Heart left ventricle (tissue), 16 donors: ENCODE measurements at regions not wholly inside any gene's neighbourhood (a gene's known extent, or its start where the extent isn't known, plus 50 kb on each side); places are given as distances from the start of the nearest gene placed in this dataset.
A peak's percentile ranks its signal among the peaks of the same experiment; 100 is the strongest.
"Not testable (repeated sequence)": the region's sequence is repeated elsewhere in the genome, so short reads cannot be mapped to it uniquely, and the experiment has no call there.

ENCODE experiments used
- ATAC-seq, 4 donors: fragments of 200-7000 bp; cut with Tn5 transposase; one replicate each; pipeline ENCODE4 v1.9.1; 2020 to 2022; ENCODE audit warnings: moderate library complexity in 4 of 4, mild to moderate bottlenecking in 3 of 4, moderate number of reproducible peaks in 1 of 4
- DNase-seq, 5 donors: peaks; one replicate each; pipeline ENCODE4 v3.0.0-alpha.2; 2020
- H3K27ac ChIP-seq, 12 donors: fragments of 200-600 bp; sonication (generic) in 4 of 12; one replicate each; pipeline versions ENCODE4 v1.5.0 to v1.8.0; 2016 to 2022; ENCODE audit warnings: mild to moderate bottlenecking in 2 of 12
- H3K27me3 ChIP-seq, 9 donors: fragments of 200-600 bp; sonication (generic) in 2 of 9; one replicate each; pipeline versions ENCODE4 v1.5.1 to v1.8.0; 2016 to 2022; ENCODE audit warnings: mild to moderate bottlenecking in 3 of 9
- H3K36me3 ChIP-seq, 9 donors: fragments of 200-600 bp; sonication (generic) in 2 of 9; one replicate each; pipeline versions ENCODE4 v1.5.0 to v1.8.0; 2018 to 2022; ENCODE audit warnings: mild to moderate bottlenecking in 2 of 9
- H3K4me1 ChIP-seq, 12 donors: fragments of 200-600 bp; sonication (generic) in 4 of 12; one replicate each; pipeline versions ENCODE4 v1.5.0 to v1.8.0; 2016 to 2022; ENCODE audit warnings: mild to moderate bottlenecking in 3 of 12
- H3K4me3 ChIP-seq, 12 donors: fragments of 200-600 bp; sonication (generic) in 4 of 12; one replicate each; pipeline versions ENCODE4 v1.5.0 to v1.8.0; 2017 to 2022; ENCODE audit warnings: mild to moderate bottlenecking in 9 of 12, moderate library complexity in 4 of 12
- H3K9me3 ChIP-seq, 12 donors: fragments of 200-600 bp; sonication (generic) in 4 of 12; one replicate each; pipeline versions ENCODE4 v1.5.0 to v1.8.0; 2016 to 2022; ENCODE audit warnings: mild to moderate bottlenecking in 1 of 12
- POLR2A ChIP-seq, 2 donors: fragments of 450-650 bp; IDR thresholded peaks; one replicate each; pipeline ENCODE4 v1.6.1; 2017; ENCODE audit warnings: antibody characterized with exemption in 2 of 2, mild to moderate bottlenecking in 2 of 2, moderate library complexity in 2 of 2
- WGBS, 4 donors: extraction: QIAGEN DNeasy Blood & Tissue Kit in 2 of 4; methylation state at CpG; one replicate each; pipeline versions ENCODE4 v1.1.5 to v1.1.7; 2013 to 2018; 5-methylcytosine and 5-hydroxymethylcytosine counted together
- intact Hi-C, 10 donors: fragments of 100-400 bp; cut with DNase I; formaldehyde crosslinking; loops; one replicate each; pipeline versions ENCODE4 v1.11.1 to v1.14.2; 2022
- TF ChIP-seq, protein P1 (sequence below), 12 donors: fragments of 200-600 bp; sonication (generic) in 4 of 12; IDR thresholded peaks; one replicate each; pipeline versions ENCODE4 v1.5.0 to v1.8.0; 2018 to 2022; ENCODE audit warnings: antibody characterized with exemption in 12 of 12, mild to moderate bottlenecking in 5 of 12
- donor health status: ischemic (EF 13 %, LVEDD 7.1; RV severe dilation, severe dysfunction).
- donor health status: healthy with polysubstance abuse.
- donor health status: DM: no; HTN: yes; CAD: no.
- donor health status: DM: no; HTN: no; CAD: no.
- donor health status: ischemic (EF 25% LVEDD 6.9; RV normal size, moderate dysfunction).
- donor health status: ischemic (EF 25% LVEDD 5.7; RV mildly dilated, moderate dysfunction).
- donor health status: healthy.
- donor health status: DM: yes; HTN: yes; CAD: no.
- donor health status: ischemic (EF 35%, LVEDD 5.7; RV mildly dilated, moderate dysfunction).
- donor health status: nonischemic (EF 11% LVEDD 7.7; RV severe dilation, severe dysfunction).
- donor health status: DM: yes; HTN: yes; CAD: no.
- donor health status: PGD.
- donor health status: ischemic (EF 29% LVEDD 5.4; RV normal size, mild dysfunction).
- donor health status: nonischemic (EF 23%, LVEDD 6.1; RV moderate dilation, normal function).

GRCh38 chr9:26504057-26504456 is 388.5 kb downstream of the CAAP1 start:
- no peak overlapping the region for H3K27ac ChIP-seq

GRCh38 chr9:26502311-26502710 is 390.3 kb downstream of the CAAP1 start:
- Histone ChIP-seq H3K27me3 (no peaks in the 10 kb centered on the region), H3K9me3 (peaks cover 0 to 16% (median 4%) of the 10 kb centered on the region in 12 donors), H3K4me1 (no peaks in the 10 kb centered on the region), H3K4me3 (no peak overlapping the region), H3K27ac (no peak overlapping the region), H3K36me3 (no peaks in the 10 kb centered on the region)
- ATAC-seq, result no peak
- 46 to 64% (median 59%) methylated on average over 3 of the region's 3 CpGs for WGBS, 4 donors
- TF ChIP-seq POLR2A (IDR thresholded peaks at IDR 0.05), result no peak
- TF ChIP-seq, protein P1, sequence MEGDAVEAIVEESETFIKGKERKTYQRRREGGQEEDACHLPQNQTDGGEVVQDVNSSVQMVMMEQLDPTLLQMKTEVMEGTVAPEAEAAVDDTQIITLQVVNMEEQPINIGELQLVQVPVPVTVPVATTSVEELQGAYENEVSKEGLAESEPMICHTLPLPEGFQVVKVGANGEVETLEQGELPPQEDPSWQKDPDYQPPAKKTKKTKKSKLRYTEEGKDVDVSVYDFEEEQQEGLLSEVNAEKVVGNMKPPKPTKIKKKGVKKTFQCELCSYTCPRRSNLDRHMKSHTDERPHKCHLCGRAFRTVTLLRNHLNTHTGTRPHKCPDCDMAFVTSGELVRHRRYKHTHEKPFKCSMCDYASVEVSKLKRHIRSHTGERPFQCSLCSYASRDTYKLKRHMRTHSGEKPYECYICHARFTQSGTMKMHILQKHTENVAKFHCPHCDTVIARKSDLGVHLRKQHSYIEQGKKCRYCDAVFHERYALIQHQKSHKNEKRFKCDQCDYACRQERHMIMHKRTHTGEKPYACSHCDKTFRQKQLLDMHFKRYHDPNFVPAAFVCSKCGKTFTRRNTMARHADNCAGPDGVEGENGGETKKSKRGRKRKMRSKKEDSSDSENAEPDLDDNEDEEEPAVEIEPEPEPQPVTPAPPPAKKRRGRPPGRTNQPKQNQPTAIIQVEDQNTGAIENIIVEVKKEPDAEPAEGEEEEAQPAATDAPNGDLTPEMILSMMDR (IDR thresholded peaks at IDR 0.05), result no peak
- intact Hi-C loops, result no loop called here
- DNase-seq, result no peak

More at GRCh38 chr9:26504057-26504456, 388.5 kb downstream of the CAAP1 start:
- no peak overlapping the region for H3K4me3 ChIP-seq
- ATAC-seq (no peak), DNase-seq (no peak)
- 33 to 59% (median 48%) methylated on average over 2 of the region's 2 CpGs for WGBS, 4 donors
- H3K36me3 ChIP-seq, result no peaks in the 10 kb centered on the region
- no peak for TF ChIP-seq POLR2A (IDR thresholded peaks at IDR 0.05)
- TF ChIP-seq, protein P1 (IDR thresholded peaks at IDR 0.05), result no peak
- H3K4me1 ChIP-seq, result no peaks in the 10 kb centered on the region
- H3K27me3 ChIP-seq, result no peaks in the 10 kb centered on the region
- no peaks in the 10 kb centered on the region for H3K9me3 ChIP-seq
- intact Hi-C loops, result no loop called here

DNA sequence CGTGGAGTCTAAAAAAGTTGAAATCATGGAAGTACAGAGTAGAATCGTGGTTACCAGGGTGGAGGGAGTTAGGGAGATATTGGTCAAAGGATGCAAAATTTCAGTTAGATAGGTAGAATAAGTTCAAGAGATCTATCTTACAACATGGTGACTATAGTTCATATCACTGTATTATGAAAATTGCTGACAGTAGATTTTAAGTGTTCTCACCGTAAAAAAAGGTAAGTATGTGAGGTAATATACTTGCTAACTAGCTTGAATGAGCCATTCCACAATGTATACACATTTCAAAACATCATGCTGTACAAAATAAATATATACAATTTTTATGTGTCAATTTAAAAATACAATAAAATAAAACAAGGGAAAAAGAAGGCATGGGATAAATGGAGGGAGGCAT is 392.1 kb downstream of the CAAP1 start:
- intact Hi-C loops, result no loop called here
- H3K4me3 ChIP-seq, result no peak overlapping the region
- no peaks in the 10 kb centered on the region for H3K27me3 ChIP-seq
- DNase-seq (no peak), ATAC-seq (no peak)
- no peak overlapping the region for H3K27ac ChIP-seq
- H3K36me3 ChIP-seq, result no peaks in the 10 kb centered on the region
- peaks cover 0 to 20% (median 4%) of the 10 kb centered on the region in 12 donors for H3K9me3 ChIP-seq
- TF ChIP-seq POLR2A (IDR thresholded peaks at IDR 0.05), result no peak
- TF ChIP-seq, protein P1 (IDR thresholded peaks at IDR 0.05), result no peak
- H3K4me1 ChIP-seq, result no peaks in the 10 kb centered on the region
- WGBS, 4 donors, result 53 to 60% (median 56%) methylated on average over 3 of the region's 3 CpGs

- not testable (repeated sequence) for H3K27ac ChIP-seq, ATAC-seq, H3K4me1 ChIP-seq, H3K27me3 ChIP-seq, H3K4me3 ChIP-seq, H3K36me3 ChIP-seq
- intact Hi-C loops, result loop anchor here in 1 of 10 donors (10.0 kb wide), 1 partner anchor 58 kb away; no protein-coding TSS in a partner anchor
- peak in 1 of 5 donors; percentile 57 for DNase-seq
- H3K9me3 ChIP-seq, result peaks cover 0 to 12% (median 5%) of the 10 kb centered on the region in 12 donors
- 90 to 95% (median 93%) methylated on average over 40 to 59 of the region's 59 CpGs for WGBS, 4 donors
These were observed 399.7 kb downstream of the CAAP1 start for GRCh38 chr9:26492608-26493521.

DNA sequence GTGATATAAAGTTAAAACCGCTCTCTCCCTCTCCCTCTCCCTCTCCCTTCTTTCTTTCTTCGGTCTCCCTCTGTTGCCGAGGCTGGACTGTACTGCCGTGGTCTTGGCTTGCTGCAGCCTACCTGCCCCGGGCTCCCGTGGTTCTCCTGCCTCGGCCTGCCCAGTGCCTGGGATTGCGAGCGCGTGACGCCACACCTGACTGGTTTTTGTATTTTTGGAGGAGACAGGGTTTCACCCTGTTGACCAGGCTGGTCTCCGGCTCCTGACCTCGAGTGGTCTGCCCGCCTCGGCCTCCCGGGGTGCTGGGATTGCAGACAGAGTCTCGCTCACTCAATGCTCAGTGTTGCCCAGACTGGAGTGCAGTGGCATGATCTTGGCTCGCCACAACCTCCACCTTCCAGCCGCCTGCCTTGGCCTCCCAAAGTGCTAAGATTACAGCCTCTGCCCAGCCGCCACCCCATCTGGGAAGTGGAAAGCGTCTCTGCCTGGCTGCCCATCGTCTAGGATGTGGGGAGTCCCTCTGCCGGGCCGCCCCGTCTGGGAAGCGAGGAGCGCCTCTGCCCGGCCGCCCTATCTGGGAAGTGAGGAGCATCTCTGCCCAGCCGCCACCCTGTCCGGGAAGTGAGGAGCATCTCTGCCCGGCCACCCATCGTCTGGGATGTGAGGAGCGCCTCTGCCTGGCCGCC is 400.5 kb downstream of the CAAP1 start:
- not testable (repeated sequence) for H3K27ac ChIP-seq, DNase-seq, ATAC-seq, H3K36me3 ChIP-seq, H3K4me3 ChIP-seq, H3K9me3 ChIP-seq, H3K4me1 ChIP-seq, H3K27me3 ChIP-seq
- intact Hi-C loops, result loop anchor here in 1 of 10 donors (10.0 kb wide), 1 partner anchor 57 kb away; no protein-coding TSS in a partner anchor
- WGBS, 4 donors, result 90 to 92% (median 91%) methylated on average over 18 to 35 of the region's 35 CpGs
